Mesothelial cell of epicardium (in vitro differentiated cells): ENCODE measurements at regions not wholly inside any gene's neighbourhood (a gene's known extent, or its start where the extent isn't known, plus 50 kb on each side); places are given as distances from the start of the nearest gene placed in this dataset.

Experiments
- DNase-seq, 2 experiments: peaks; one replicate each; pipeline ENCODE4 v3.0.0; 2021; ENCODE audit warnings: low spot score in 2 of 2; ENCODE audit not compliant: unreplicated experiment in 2 of 2
- H3K27ac Mint-ChIP-seq: 2 replicates; pipeline ENCODE4 v1.8.0; 2021; ENCODE audit warnings: mixed read lengths
- H3K27me3 Mint-ChIP-seq: 2 replicates; pipeline ENCODE4 v1.8.0; 2021; ENCODE audit warnings: low read depth, mixed read lengths
- H3K36me3 Mint-ChIP-seq: 2 replicates; pipeline ENCODE4 v1.8.0; 2021; ENCODE audit warnings: mixed read lengths
- H3K4me1 Mint-ChIP-seq: 2 replicates; pipeline ENCODE4 v1.8.0; 2021; ENCODE audit warnings: mixed read lengths
- H3K4me3 Mint-ChIP-seq: 2 replicates; pipeline ENCODE4 v1.8.0; 2021; ENCODE audit warnings: mild to moderate bottlenecking, moderate library complexity, mixed read lengths
- H3K9me3 Mint-ChIP-seq: 2 replicates; pipeline ENCODE4 v1.8.0; 2021; ENCODE audit warnings: mixed read lengths
- TF ChIP-seq, protein P1 (sequence below): fragments of 200-600 bp; sonication (generic); IDR thresholded peaks from one replicate; pipeline ENCODE4 v1.5.0; 2021; ENCODE audit warnings: antibody characterized with exemption; ENCODE audit not compliant: unreplicated experiment

DNA sequence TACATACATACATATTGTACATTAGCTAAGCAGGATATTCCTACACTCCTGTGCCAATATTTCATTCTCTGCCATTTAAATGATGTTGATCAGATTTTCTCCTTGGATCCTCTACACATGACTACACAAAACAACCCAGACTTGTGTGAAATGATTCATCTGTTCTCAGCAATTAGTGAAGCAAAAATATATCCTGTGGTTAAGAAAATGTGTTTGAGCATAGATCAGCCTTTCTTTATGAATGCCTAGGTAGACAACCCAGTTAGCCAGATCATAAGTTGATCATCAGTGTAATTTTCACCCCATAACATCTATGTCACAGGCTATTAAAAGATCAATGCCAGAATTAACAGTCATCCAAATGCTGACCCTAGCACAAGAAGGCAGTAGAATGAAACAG lies 275.2 kb upstream of the EDNRB start:
- TF ChIP-seq, protein P1, sequence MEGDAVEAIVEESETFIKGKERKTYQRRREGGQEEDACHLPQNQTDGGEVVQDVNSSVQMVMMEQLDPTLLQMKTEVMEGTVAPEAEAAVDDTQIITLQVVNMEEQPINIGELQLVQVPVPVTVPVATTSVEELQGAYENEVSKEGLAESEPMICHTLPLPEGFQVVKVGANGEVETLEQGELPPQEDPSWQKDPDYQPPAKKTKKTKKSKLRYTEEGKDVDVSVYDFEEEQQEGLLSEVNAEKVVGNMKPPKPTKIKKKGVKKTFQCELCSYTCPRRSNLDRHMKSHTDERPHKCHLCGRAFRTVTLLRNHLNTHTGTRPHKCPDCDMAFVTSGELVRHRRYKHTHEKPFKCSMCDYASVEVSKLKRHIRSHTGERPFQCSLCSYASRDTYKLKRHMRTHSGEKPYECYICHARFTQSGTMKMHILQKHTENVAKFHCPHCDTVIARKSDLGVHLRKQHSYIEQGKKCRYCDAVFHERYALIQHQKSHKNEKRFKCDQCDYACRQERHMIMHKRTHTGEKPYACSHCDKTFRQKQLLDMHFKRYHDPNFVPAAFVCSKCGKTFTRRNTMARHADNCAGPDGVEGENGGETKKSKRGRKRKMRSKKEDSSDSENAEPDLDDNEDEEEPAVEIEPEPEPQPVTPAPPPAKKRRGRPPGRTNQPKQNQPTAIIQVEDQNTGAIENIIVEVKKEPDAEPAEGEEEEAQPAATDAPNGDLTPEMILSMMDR = no peak
- Mint-ChIP-seq H3K36me3 (no peaks in the 10 kb centered on the region), H3K27ac (no peak overlapping the region), H3K9me3 (no peaks in the 10 kb centered on the region), H3K4me3 (no peak overlapping the region), H3K27me3 (peaks cover 13% of the 10 kb centered on the region), H3K4me1 (peaks cover 2% of the 10 kb centered on the region)
- DNase-seq = no peak

DNA sequence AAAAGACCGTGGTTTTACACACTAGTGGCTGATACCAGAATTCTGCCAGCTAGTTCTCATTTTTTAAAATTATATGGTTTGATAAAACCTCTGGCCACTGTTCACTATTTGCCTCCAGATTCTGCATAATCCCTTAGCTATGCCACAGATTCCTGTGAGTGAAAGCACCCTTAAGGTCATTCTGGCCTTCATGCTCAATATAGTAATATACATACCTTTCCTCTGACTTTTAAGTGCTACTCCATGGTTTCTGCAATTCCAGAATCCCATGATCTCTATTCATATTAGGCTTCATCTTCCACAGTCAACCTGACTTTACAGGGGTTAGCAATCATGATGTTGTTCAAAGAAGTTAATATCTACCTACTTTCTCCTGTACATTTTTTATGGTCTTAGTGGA lies 274.1 kb upstream of the EDNRB start:
- H3K9me3 Mint-ChIP-seq = no peaks in the 10 kb centered on the region
- peaks cover 2% of the 10 kb centered on the region for H3K4me1 Mint-ChIP-seq
- H3K4me3 Mint-ChIP-seq = no peak overlapping the region
- no peak for DNase-seq
- H3K36me3 Mint-ChIP-seq = no peaks in the 10 kb centered on the region
- TF ChIP-seq, protein P1 = no peak
- no peak overlapping the region for H3K27ac Mint-ChIP-seq
- peaks cover 13% of the 10 kb centered on the region for H3K27me3 Mint-ChIP-seq

DNA sequence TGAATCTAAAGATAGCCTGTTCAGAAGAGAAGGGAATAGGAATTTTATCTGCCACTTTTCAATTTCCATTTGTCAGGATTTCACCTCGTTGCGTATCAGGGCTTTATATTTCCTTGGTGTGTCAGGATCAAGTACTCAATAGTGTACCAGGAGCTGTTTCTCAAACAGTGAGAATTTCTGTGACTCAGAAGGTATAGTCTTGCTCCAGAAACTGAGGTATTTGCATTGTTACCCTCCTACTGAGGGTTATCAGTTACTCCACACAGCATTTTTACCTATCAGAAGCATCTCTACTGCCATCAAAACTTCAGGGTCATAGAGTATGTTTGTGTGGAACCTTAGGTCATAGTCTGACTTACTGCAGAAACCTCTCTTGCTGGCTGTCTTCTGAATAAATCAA lies 271.7 kb upstream of the EDNRB start:
- H3K36me3 Mint-ChIP-seq = no peaks in the 10 kb centered on the region
- no peak overlapping the region for H3K4me3 Mint-ChIP-seq
- peaks cover 2% of the 10 kb centered on the region for H3K4me1 Mint-ChIP-seq
- no peak overlapping the region for H3K27ac Mint-ChIP-seq
- H3K27me3 Mint-ChIP-seq = peaks cover 13% of the 10 kb centered on the region
- no peak for DNase-seq
- TF ChIP-seq, protein P1 = no peak
- no peaks in the 10 kb centered on the region for H3K9me3 Mint-ChIP-seq

DNA sequence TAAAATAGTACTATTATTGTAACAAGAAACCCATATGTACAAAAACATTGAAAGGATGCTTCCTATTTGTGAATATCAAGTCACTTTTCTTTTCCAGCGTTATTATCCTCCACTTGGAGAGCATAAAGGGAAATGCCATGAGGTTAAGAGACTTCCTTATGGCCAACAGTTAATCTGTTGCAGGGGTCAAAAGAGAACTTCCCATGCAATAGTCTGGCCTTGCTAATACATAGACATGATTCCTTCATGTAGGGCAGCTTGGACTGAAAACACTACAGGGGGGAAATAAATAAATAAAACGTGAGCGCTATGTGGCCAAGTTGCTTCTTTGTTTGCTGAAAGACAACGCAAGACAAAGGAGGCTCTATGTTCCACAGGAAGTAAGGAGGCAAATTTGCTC lies 269.1 kb upstream of the EDNRB start:
- Mint-ChIP-seq H3K27me3 (peaks cover 9% of the 10 kb centered on the region), H3K4me3 (no peak overlapping the region), H3K36me3 (no peaks in the 10 kb centered on the region), H3K9me3 (no peaks in the 10 kb centered on the region), H3K27ac (no peak overlapping the region), H3K4me1 (no peaks in the 10 kb centered on the region)
- no peak for DNase-seq
- TF ChIP-seq, protein P1 = no peak

DNA sequence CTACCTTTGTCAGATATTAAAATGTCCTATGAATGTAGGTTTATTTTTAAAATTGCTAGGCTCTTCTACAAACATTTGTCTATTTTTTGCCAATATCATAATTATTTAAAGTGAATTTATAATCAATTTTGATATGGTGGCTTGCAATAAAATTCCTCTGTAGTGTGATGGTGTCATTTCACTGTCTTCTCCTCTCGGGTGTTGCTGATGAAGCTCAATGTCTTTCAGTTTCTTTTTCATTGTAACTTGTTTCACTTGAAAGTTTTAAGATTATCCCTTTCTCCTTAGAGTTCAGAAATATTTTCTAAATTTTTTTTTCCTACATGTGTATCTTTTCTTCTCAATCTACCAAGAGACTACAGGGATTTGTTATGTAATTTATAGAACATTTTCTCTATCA lies 267.1 kb upstream of the EDNRB start:
- Mint-ChIP-seq H3K4me1 (no peaks in the 10 kb centered on the region), H3K27me3 (peaks cover 2% of the 10 kb centered on the region), H3K4me3 (no peak overlapping the region), H3K9me3 (no peaks in the 10 kb centered on the region), H3K27ac (no peak overlapping the region), H3K36me3 (no peaks in the 10 kb centered on the region)
- no peak for DNase-seq
- TF ChIP-seq, protein P1 = no peak

DNA sequence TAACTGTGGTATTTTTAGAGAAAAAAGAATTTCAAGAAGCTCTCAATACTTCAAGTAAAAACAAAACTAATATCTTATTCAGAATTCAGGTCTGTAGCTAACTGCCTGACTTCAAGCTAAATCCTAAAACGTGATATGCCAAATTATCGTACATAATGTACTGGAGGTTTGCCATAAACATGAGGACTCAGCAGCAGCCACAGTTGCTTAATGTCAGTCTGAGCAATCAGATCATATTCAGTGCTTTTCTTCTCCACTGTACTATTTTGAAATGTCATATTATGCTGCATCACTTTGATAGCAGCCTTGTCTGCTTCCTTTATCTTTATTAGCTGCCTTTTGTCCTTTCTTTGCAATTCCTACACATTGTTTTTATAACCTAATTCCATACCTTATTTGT lies 265.1 kb upstream of the EDNRB start:
- TF ChIP-seq, protein P1 = no peak
- no peak overlapping the region for H3K27ac Mint-ChIP-seq
- H3K27me3 Mint-ChIP-seq = no peaks in the 10 kb centered on the region
- peaks cover 7% of the 10 kb centered on the region for H3K9me3 Mint-ChIP-seq
- DNase-seq = no peak
- no peaks in the 10 kb centered on the region for H3K36me3 Mint-ChIP-seq
- no peaks in the 10 kb centered on the region for H3K4me1 Mint-ChIP-seq
- no peak overlapping the region for H3K4me3 Mint-ChIP-seq
